ENCODE measurements at regions not wholly inside any gene's neighbourhood (a gene's known extent, or its start where the extent isn't known, plus 50 kb on each side); places are given as distances from the start of the nearest gene placed in this dataset.

DNA sequence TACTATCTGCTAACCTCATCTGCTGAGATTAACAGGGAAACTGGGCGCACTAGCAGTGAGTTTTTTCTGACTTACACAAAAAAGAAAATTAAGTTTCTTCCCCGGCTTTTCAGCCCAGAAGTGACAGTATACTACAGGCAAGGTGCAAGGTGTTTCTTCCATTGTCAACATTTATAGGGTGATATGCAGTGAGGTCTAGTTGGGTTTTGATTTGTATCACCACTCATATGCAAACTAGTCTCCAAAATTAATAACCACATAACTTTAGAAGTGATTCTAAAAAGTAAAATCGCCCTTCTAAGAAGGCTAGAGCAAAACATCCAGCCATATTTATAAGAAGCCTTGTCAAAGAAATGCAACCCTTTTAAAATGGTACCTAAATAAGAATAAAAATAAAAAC is 640.1 kb downstream of the ARAP2 start:
- no peaks in the 10 kb centered on the region for H3K36me3 ChIP-seq
- H3K4me1 ChIP-seq = no peaks in the 10 kb centered on the region
- intact Hi-C loops (cut with DNase I) = no loop called here
- ATAC-seq (no peak), DNase-seq (no peak)
- H3K9me3 ChIP-seq = no peaks in the 10 kb centered on the region
- no peak overlapping the region for H3K27ac ChIP-seq
- 34% methylated on average over 3 of the region's 3 CpGs for WGBS (ENCODE audit: insufficient coverage, low coverage, low lambda C conversion rate, missing lambda C conversion rate)
- TF ChIP-seq, protein P1, sequence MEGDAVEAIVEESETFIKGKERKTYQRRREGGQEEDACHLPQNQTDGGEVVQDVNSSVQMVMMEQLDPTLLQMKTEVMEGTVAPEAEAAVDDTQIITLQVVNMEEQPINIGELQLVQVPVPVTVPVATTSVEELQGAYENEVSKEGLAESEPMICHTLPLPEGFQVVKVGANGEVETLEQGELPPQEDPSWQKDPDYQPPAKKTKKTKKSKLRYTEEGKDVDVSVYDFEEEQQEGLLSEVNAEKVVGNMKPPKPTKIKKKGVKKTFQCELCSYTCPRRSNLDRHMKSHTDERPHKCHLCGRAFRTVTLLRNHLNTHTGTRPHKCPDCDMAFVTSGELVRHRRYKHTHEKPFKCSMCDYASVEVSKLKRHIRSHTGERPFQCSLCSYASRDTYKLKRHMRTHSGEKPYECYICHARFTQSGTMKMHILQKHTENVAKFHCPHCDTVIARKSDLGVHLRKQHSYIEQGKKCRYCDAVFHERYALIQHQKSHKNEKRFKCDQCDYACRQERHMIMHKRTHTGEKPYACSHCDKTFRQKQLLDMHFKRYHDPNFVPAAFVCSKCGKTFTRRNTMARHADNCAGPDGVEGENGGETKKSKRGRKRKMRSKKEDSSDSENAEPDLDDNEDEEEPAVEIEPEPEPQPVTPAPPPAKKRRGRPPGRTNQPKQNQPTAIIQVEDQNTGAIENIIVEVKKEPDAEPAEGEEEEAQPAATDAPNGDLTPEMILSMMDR (IDR thresholded peaks at IDR 0.05) = no peak
- TF ChIP-seq POLR2A (IDR thresholded peaks at IDR 0.05) = no peak
- H3K4me3 ChIP-seq = no peak overlapping the region
- H3K27me3 ChIP-seq = no peaks in the 10 kb centered on the region

DNA sequence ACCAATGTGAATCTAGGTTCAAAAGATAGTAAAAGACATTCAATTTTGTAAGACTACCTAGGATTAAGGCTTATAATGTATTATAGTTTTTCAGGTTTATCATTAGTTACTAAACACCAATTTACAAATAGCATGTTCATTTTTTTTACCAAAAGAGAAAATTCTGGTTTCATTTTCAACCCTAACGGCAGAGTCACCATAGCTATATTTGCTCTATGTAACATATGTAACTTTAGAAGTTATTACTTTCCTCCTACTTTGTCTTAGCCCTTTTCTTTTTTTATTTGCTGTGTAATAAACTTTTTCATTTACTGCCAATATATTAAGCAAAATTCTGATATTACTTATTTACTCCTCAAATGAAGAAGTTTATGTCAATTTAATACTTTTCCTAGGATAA is 639.6 kb downstream of the ARAP2 start:
- Histone ChIP-seq H3K4me1 (no peaks in the 10 kb centered on the region), H3K27me3 (no peaks in the 10 kb centered on the region), H3K36me3 (no peaks in the 10 kb centered on the region), H3K4me3 (no peak overlapping the region), H3K27ac (no peak overlapping the region), H3K9me3 (no peaks in the 10 kb centered on the region)
- ATAC-seq (no peak), DNase-seq (no peak)
- no peak for TF ChIP-seq POLR2A (IDR thresholded peaks at IDR 0.05)
- TF ChIP-seq, protein P1 (IDR thresholded peaks at IDR 0.05) = no peak
- WGBS (ENCODE audit: insufficient coverage, low coverage, low lambda C conversion rate, missing lambda C conversion rate) = 90% methylated on average over 1 of the region's 1 CpG
- intact Hi-C loops (cut with DNase I) = no loop called here

DNA sequence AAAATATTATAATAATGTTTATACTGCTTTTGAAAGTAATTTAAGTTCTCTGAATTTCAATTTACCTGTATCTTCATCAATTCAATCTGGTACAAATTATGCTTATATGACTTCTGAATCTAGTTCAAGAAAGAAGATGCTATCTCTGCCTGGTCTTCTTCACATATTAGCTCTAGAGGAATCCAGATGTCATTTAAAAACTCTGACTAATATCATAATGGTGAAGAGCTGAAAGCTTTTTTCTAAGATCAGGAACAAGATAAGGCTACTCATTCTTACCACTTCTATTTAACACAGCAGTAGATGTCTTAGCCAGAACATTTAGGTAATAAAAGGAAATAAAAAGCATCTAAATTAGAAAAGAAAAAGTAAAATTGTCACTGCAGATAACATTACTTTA is 636.1 kb downstream of the ARAP2 start:
- Histone ChIP-seq H3K9me3 (no peaks in the 10 kb centered on the region), H3K27me3 (no peaks in the 10 kb centered on the region), H3K4me3 (no peak overlapping the region), H3K4me1 (no peaks in the 10 kb centered on the region), H3K36me3 (no peaks in the 10 kb centered on the region), H3K27ac (no peak overlapping the region)
- intact Hi-C loops (cut with DNase I) = no loop called here
- DNase-seq (no peak), ATAC-seq (no peak)
- TF ChIP-seq POLR2A (IDR thresholded peaks at IDR 0.05) = no peak
- TF ChIP-seq, protein P1 (IDR thresholded peaks at IDR 0.05) = no peak

DNA sequence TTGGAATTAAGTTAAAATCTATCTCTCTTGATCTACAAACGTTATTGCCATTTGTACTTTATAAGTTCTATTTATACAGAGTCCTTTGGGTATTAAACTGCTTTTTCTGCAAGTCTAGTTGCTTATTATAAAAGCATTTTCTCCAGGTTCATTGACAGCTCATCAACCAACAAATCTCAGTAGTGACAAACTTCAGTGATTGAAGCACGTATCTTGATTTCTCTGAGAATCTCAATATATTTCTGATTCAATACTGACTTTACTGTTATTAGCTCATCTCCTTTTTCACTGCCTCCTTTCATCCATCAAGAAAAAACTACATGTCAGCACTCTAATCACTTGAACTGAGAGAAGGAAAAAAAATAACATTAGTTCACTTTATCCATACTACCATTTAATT is 630.2 kb downstream of the ARAP2 start:
- ATAC-seq (no peak), DNase-seq (no peak)
- Histone ChIP-seq H3K27ac (no peak overlapping the region), H3K36me3 (no peaks in the 10 kb centered on the region), H3K4me1 (no peaks in the 10 kb centered on the region), H3K9me3 (no peaks in the 10 kb centered on the region), H3K4me3 (no peak overlapping the region), H3K27me3 (peaks cover 0 to 4% of the 10 kb centered on the region in 2 donors)
- intact Hi-C loops (cut with DNase I) = no loop called here
- 40% methylated on average over 2 of the region's 2 CpGs for whole genome bisulfite sequencing (ENCODE audit: insufficient coverage, low coverage, low lambda C conversion rate, missing lambda C conversion rate)
- no peak for TF ChIP-seq POLR2A (IDR thresholded peaks at IDR 0.05)
- TF ChIP-seq, protein P1 (IDR thresholded peaks at IDR 0.05) = no peak

DNA sequence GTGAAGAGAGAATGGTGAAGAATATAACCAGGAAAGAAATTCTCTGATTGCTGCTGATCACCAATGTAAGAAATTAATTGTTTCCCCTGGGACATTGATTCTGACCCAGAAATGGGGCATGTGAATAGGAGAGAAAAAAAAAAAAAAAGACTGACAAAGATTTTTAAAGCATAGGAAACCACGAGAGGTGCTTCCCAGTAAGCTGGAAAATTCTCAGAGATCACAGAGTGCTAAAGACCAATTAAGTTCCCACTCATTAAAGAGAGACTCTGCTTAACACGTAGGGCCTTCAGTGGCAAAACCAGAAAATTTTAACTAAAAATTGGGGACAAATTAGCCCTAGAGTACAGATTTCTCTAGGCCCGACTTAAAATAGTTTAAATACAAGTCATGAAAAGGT is 604.4 kb downstream of the ARAP2 start:
- intact Hi-C loops (cut with DNase I) = no loop called here

More for the DNA sequence above, 604.4 kb downstream of the ARAP2 start:
- no peaks in the 10 kb centered on the region for H3K36me3 ChIP-seq
- H3K27ac ChIP-seq = no peak overlapping the region
- ATAC-seq = no peak
- H3K27me3 ChIP-seq = no peaks in the 10 kb centered on the region
- H3K4me3 ChIP-seq = no peak overlapping the region
- H3K9me3 ChIP-seq = no peaks in the 10 kb centered on the region
- no peak for DNase-seq
- no peak for TF ChIP-seq POLR2A (IDR thresholded peaks at IDR 0.05)
- TF ChIP-seq, protein P1 (IDR thresholded peaks at IDR 0.05) = no peak
- WGBS (ENCODE audit: insufficient coverage, low coverage, low lambda C conversion rate, missing lambda C conversion rate) = 24% methylated on average over 3 of the region's 3 CpGs
- H3K4me1 ChIP-seq = no peaks in the 10 kb centered on the region

Data from right lobe of liver (tissue), 6 donors.